Neural crest cell (in vitro differentiated cells): ENCODE measurements at regions not wholly inside any gene's neighbourhood (a gene's known extent, or its start where the extent isn't known, plus 50 kb on each side); places are given as distances from the start of the nearest gene placed in this dataset.

ENCODE experiments used
- DNase-seq: peaks from one replicate; pipeline ENCODE4 v3.0.0; 2021; ENCODE audit warnings: low read depth, mixed read lengths, low spot score
- H3K27ac Mint-ChIP-seq: one replicate; pipeline ENCODE4 v1.8.0; 2021; ENCODE audit warnings: mild to moderate bottlenecking, mixed read lengths; ENCODE audit not compliant: unreplicated experiment
- H3K27me3 Mint-ChIP-seq: 2 replicates; pipeline ENCODE4 v1.8.0; 2021; ENCODE audit warnings: low read depth, mild to moderate bottlenecking, mixed read lengths
- H3K36me3 Mint-ChIP-seq: 2 replicates; pipeline ENCODE4 v1.8.0; 2021; ENCODE audit warnings: low read depth, mild to moderate bottlenecking, mixed read lengths
- H3K4me1 Mint-ChIP-seq: 2 replicates; pipeline ENCODE4 v1.8.0; 2021; ENCODE audit warnings: mixed read lengths
- H3K4me3 Mint-ChIP-seq: one replicate; pipeline ENCODE4 v1.8.0; 2021; ENCODE audit warnings: mild to moderate bottlenecking, mixed read lengths
- H3K9me3 Mint-ChIP-seq: 2 replicates; pipeline ENCODE4 v1.8.0; 2021; ENCODE audit warnings: mixed read lengths
- CTCF ChIP-seq: fragments of 200-600 bp; sonication (generic); conservative IDR thresholded peaks from 2 replicates; pipeline ENCODE4 v1.5.0; 2021; ENCODE audit warnings: antibody characterized with exemption, mild to moderate bottlenecking

DNA sequence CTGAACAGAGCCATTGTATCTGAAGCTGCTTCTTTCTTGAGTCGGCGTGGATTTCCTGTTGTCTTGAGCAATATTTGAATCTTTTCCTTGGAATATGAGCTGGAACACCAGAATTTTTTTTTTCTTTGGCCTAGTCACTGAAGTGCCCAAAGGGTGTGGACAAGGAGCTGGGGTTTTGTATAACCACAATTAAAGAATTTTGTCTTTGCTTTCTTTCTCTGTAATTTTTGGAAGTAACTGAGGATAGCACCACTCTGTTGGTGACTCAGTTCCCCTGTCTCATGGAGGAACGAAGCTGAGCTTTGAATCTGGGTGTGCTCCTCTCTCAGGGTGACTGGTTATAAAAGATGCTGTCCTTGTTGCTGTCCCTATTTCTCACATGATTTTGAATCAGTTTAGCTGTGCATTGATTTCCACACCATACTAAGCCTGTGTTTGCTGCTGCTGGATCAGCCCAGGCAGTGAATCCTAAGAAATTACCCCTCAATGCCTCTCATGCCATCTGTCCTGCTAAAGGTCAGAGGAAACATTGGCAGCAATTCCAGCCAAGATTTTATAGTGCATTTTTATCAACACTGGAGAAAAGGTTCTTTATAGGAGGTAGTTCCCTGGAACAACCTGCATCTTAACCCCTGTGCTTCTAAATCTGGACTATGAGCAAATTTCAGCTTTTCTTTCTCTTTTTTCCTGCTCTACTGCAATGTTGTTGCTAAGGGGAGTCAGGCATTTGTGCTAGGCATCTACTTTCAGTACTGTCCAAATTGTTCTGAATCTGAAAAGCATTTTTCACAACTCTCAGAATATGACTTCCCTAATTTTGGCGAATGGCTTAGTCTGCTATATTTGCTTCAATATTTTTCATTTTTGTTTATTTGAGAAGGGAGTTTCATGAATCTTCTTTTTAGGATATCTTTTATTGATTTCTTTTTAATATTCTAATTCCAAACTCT, 540.8 kb downstream of the SOX6 start:
- H3K36me3 Mint-ChIP-seq = peaks cover 4% of the 10 kb centered on the region
- H3K27ac Mint-ChIP-seq = no peak overlapping the region
- no peak for TF ChIP-seq CTCF
- H3K4me1 Mint-ChIP-seq = peaks cover 23% of the 10 kb centered on the region
- H3K27me3 Mint-ChIP-seq = no peaks in the 10 kb centered on the region
- no peak overlapping the region for H3K4me3 Mint-ChIP-seq
- H3K9me3 Mint-ChIP-seq = peaks cover 14% of the 10 kb centered on the region
- no peak for DNase-seq

GRCh38 chr11:15816260-15816871, 540.0 kb downstream of the SOX6 start:
- Mint-ChIP-seq H3K4me1 (peaks cover 27% of the 10 kb centered on the region), H3K36me3 (peaks cover 4% of the 10 kb centered on the region), H3K4me3 (no peak overlapping the region), H3K27ac (no peak overlapping the region), H3K9me3 (peaks cover 18% of the 10 kb centered on the region), H3K27me3 (no peaks in the 10 kb centered on the region)
- no peak for DNase-seq
- no peak for TF ChIP-seq CTCF

DNA sequence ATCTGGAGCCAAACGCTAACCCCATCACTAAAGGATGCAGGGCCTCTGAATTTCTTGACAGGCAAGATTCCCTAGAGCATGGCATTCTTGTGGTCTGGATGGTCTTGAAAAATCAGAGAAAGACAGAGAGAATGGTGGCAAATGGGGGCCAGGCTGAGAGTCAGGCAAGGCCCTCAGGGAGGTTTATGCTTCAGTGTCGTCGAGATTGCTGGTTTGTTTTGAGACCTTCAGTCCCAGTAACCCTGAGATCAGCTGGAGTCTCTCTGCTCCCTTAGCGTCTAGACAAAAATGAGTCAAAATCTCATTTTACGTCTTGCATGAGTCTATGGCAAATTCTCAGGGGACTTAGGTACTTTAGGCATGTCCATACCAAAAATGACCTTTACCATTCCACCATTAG, 539.3 kb downstream of the SOX6 start:
- Mint-ChIP-seq H3K27ac (no peak overlapping the region), H3K27me3 (no peaks in the 10 kb centered on the region), H3K36me3 (peaks cover 4% of the 10 kb centered on the region), H3K4me1 (peaks cover 33% of the 10 kb centered on the region), H3K9me3 (peaks cover 24% of the 10 kb centered on the region), H3K4me3 (no peak overlapping the region)
- no peak for DNase-seq
- no peak for TF ChIP-seq CTCF

DNA sequence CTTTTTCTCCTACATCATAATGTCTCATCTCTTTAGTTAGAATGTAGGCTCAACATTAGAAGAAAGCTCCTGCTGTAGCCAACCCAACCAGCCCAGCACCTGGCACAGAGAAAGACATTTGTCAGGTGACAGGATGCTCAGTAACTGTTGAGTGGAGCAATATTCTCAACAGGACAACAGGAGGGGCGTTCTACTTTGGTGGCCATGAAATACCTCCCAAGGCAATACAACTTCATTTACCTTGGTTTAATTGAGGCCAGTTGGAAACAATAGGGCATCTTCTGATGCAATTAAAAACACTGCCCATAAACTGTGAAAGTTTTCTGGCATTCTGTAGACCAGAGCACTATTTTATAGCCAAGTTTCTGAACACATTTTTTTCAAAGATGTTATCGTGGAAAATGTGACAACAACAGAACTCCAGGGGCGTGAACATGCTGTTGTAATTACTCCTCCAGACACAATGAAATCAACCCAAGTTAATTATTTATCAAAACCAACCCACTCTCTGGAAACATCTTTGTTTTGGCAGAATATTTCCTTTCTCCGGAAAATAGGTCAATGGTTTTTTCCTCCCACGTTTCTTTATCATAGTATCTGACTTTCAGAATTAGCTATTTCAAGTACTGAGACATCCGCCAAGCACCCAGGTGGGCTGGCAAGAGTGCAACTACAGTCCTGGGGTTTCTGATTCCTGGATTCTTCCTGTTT, 538.1 kb downstream of the SOX6 start:
- TF ChIP-seq CTCF = no peak
- no peak for DNase-seq
- Mint-ChIP-seq H3K4me3 (no peak overlapping the region), H3K36me3 (peaks cover 4% of the 10 kb centered on the region), H3K9me3 (peaks cover 22% of the 10 kb centered on the region), H3K4me1 (peaks cover 34% of the 10 kb centered on the region), H3K27ac (no peak overlapping the region), H3K27me3 (no peaks in the 10 kb centered on the region)

- DNase-seq = peak; percentile 80
- no peaks in the 10 kb centered on the region for H3K27me3 Mint-ChIP-seq
- H3K36me3 Mint-ChIP-seq = peaks cover 4% of the 10 kb centered on the region
- peaks cover 34% of the 10 kb centered on the region for H3K4me1 Mint-ChIP-seq
- peak; percentile 88 for TF ChIP-seq CTCF
- no peak overlapping the region for H3K27ac Mint-ChIP-seq
- H3K4me3 Mint-ChIP-seq = peak overlapping the region; percentile 21
- peaks cover 22% of the 10 kb centered on the region for H3K9me3 Mint-ChIP-seq
These were observed 536.6 kb downstream of the SOX6 start for GRCh38 chr11:15819679-15820286.
